GM19463 (cell line): ENCODE measurements at regions not wholly inside any gene's neighbourhood (a gene's known extent, or its start where the extent isn't known, plus 50 kb on each side); places are given as distances from the start of the nearest gene placed in this dataset.
"Not testable (repeated sequence)": the region's sequence is repeated elsewhere in the genome, so short reads cannot be mapped to it uniquely, and the experiment has no call there.

Source experiments
- ATAC-seq: cut with Tn5 transposase; IDR thresholded peaks from one replicate; pipeline ENCODE4 v1.9.1; 2021; ENCODE audit warnings: mild to moderate bottlenecking, moderate library complexity; ENCODE audit not compliant: unreplicated experiment

DNA sequence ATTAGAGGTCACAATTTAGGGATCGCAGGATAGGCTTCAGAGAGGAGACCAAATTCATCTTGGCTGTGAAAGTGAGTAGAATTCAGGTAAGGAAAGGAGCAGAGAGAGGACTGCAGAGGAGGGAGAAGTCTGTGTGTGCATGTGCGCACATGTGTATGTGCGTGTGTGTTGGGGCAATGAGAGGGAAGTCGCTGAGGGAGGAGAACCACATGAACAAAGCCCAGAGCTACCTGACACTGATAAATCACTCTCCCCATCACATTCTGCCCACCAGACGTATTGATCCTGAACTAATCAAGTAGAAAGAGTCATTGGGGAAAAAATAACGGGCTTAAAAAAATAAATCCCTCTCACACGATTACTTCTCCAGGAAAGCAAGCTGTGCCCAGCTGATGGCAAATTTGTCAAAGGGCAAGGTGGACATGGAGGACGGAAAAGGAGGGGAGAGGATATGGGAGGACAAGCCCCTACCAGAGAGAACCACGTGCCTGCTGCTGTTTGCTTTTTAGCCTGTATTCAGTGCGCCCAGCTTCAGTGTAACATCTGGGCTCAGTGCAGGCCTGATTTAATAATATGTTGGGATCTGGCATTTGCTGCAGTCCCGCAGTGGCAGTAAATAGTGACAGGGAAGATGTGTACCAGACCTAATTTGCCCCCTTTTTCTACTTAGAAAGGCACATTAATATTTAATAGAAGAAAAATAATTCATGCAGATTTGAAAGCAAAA lies 307.5 kb downstream of the C1D start:
- ATAC-seq = no peak

- ATAC-seq = no peak
Measured at GRCh38 chr2:67760995-67761394, 301.8 kb downstream of the C1D start.

- ATAC-seq = no peak
Measured at GRCh38 chr2:67771380-67771779, 291.4 kb downstream of the C1D start.

- no peak for ATAC-seq
Measured at GRCh38 chr2:67772216-67773170, 290.3 kb downstream of the C1D start.

GRCh38 chr2:67773851-67774250 lies 289.0 kb downstream of the C1D start:
- ATAC-seq = no peak

GRCh38 chr2:67776276-67776675 lies 286.5 kb downstream of the C1D start:
- no peak for ATAC-seq

- ATAC-seq = no peak
Measured at GRCh38 chr2:67777010-67777409, 285.8 kb downstream of the C1D start.

- no peak for ATAC-seq
Measured at GRCh38 chr2:67777836-67778429, 284.9 kb downstream of the C1D start.

DNA sequence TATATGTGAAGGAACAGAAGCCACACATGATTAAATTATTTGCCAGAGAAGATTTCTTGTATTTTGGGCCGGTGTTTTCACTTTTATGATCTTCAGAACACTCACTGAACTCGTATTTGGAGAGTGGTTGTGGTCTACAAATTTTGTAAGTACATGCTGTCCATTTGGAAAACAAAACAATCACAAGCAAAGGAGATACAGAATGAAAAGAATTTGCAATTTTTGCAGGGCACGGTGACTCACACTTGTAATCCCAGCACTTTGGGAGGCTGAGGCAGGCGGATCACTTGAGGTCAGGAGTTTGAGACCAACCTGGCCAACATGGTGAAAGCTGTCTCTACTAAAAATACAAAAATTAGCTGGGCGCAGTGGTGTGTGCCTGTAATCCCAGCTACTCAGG lies 282.0 kb downstream of the C1D start:
- ATAC-seq = not testable (repeated sequence)

GRCh38 chr2:67782443-67782842 lies 280.4 kb downstream of the C1D start:
- ATAC-seq = no peak

GRCh38 chr2:67783026-67783425 lies 279.8 kb downstream of the C1D start:
- no peak for ATAC-seq

- ATAC-seq = no peak
Measured at GRCh38 chr2:67790622-67791021, 272.2 kb downstream of the C1D start.

DNA sequence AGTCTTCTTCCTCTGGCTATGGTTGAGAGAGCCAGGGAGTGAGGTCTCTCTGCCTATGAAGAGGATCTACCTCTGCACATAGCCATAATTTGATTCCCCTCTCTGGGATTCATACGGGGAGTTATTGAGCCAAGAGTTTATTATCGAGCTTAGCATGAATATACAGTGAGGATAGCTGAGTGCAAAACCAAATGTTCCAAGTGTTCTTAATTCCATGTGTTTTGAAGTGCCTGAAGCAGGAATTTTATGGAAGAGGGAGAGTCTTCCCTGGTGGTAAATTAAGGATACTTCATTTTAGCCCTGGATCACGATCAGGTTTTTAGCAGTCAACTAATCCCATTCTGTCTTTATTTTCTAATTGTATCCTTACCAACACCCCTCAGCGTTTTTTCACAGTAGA lies 270.6 kb downstream of the C1D start:
- no peak for ATAC-seq

GRCh38 chr2:67792681-67793091 lies 270.1 kb downstream of the C1D start:
- no peak for ATAC-seq

- ATAC-seq = no peak
Measured at GRCh38 chr2:67797801-67798540, 264.8 kb downstream of the C1D start.

DNA sequence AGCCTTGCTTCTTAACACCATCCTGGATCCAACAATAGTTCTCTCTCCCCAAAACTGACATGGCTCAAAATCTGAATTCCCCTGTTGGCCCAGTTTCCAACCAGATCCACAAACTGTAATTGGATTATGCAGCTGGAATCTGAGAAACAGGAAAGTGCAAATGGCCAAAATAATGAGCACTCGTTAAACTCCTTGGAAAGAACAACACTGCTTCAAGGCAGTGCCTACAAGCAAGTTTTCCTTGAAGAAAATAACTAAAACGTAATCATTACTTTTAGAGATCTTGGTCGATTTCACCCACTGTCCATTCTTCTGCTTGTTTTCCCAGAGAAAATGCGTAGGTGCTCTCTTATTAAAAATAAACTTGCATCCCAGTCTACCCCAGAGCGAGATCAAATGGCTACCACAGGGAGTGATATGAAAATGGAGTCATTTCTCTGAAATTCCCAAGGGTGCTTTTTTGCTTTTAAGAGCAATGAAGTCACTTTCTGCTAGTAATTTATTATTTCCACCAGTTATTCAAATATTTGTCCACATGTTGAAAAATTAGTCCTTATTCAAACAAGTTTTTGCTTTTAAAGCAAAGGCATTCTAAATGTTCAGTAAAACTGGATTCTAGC lies 264.2 kb downstream of the C1D start:
- no peak for ATAC-seq

GRCh38 chr2:67799886-67800285 lies 262.9 kb downstream of the C1D start:
- no peak for ATAC-seq

DNA sequence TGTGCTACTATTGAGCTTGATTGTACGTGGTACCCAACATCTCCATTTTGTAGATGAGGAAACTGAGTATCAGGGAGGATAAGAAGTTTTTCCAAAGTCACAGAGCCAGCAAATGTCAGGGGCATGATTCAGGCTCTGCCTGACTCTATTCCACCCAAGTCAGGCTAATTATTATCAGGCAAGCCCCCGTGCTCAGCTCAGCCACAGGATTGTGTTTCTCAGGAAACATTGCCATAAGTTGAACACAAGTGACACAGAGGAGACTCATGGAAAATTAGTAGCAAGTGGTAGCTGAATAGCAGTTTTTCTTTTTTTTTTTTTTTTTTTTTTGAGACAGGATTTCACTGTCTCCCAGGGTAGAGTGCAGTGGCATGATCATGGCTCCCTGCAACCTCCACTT lies 260.5 kb downstream of the C1D start:
- no peak for ATAC-seq

DNA sequence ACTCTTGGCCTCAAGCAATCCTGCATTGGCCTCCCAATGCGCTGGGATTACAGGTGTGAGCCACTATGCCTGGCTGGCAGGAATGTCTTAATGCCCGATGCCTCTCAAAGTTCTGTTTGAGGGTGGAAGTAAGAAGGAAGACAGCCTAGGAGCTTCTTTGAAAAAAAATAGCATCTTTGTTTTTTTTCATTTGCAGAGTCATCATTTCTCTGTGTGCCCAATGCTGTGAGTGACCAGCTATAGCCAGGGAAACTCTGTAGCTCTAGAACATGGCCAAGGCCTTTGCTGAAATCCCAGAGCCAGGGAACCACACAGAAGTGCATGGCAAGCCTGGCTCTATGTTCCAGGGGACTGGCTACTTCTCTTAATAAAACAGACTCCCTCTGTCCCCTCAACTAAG lies 260.0 kb downstream of the C1D start:
- ATAC-seq = no peak

GRCh38 chr2:67806816-67807215 lies 256.0 kb downstream of the C1D start:
- ATAC-seq = no peak

GRCh38 chr2:67808112-67808511 lies 254.7 kb downstream of the C1D start:
- ATAC-seq = no peak
